AG09309 (cell line): ENCODE measurements at regions not wholly inside any gene's neighbourhood (a gene's known extent, or its start where the extent isn't known, plus 50 kb on each side); places are given as distances from the start of the nearest gene placed in this dataset.

Experiments
- DNase-seq: peaks from one replicate; pipeline ENCODE4 v3.0.0-alpha.2; 2010; ENCODE audit warnings: low read depth
- H3K4me3 ChIP-seq: 2 replicates; pipeline ENCODE4 v1.5.1; 2011; ENCODE audit warnings: mild to moderate bottlenecking, low read depth, low read length, moderate library complexity; ENCODE audit not compliant: control insufficient read depth
- TF ChIP-seq, protein P1 (sequence below): IDR thresholded peaks from 2 replicates; pipeline ENCODE4 v1.5.1; 2011; ENCODE audit warnings: mild to moderate bottlenecking, low read depth, low read length, inconsistent platforms; ENCODE audit not compliant: insufficient read depth, control insufficient read depth; ENCODE audit errors: missing control alignments

DNA sequence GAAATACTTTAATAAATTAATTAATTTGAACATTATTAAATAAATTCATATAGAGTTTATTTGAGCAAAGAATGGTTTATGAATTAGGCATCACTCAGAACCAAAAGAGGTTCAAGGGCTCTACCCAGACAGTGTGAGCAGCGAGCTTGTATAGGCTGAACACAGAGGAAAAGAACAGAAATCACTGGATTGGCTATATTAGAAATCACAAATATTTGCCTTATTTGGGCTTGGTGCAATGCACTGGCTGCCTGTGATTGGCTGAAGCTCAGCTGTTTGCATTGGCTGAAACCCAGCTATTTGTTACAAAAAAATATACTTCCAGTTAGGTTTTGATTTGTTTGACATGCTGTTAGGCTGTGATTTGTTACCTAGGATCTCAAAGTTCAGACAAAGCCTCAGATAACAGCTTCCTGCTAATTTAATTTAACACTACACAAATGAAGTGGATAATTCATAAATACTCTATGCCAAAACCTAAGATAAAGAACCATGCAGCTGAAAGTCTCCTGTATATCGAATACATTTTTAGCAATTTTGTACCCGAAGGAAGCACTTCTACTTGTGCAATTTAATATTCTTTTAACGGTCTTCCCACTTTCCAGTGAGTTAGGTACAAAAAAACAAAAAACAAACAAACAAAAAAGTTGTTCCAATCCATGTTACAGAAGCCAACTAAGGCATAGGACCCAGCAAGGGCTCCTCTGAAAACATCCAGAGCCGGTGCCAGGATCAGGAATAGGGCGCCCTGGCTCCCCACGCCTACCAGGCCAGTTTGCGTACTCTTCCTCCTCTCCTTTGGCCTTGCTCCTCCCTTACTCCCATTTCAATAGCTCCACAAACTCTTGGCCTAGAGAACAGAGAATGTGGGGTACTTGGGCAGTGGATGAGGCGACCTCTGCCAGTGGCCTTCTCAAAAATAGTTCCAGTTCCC, 179.1 kb downstream of the DUSP10 start:
- no peak for DNase-seq
- TF ChIP-seq, protein P1, sequence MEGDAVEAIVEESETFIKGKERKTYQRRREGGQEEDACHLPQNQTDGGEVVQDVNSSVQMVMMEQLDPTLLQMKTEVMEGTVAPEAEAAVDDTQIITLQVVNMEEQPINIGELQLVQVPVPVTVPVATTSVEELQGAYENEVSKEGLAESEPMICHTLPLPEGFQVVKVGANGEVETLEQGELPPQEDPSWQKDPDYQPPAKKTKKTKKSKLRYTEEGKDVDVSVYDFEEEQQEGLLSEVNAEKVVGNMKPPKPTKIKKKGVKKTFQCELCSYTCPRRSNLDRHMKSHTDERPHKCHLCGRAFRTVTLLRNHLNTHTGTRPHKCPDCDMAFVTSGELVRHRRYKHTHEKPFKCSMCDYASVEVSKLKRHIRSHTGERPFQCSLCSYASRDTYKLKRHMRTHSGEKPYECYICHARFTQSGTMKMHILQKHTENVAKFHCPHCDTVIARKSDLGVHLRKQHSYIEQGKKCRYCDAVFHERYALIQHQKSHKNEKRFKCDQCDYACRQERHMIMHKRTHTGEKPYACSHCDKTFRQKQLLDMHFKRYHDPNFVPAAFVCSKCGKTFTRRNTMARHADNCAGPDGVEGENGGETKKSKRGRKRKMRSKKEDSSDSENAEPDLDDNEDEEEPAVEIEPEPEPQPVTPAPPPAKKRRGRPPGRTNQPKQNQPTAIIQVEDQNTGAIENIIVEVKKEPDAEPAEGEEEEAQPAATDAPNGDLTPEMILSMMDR, result no peak
- no peak overlapping the region for H3K4me3 ChIP-seq

DNA sequence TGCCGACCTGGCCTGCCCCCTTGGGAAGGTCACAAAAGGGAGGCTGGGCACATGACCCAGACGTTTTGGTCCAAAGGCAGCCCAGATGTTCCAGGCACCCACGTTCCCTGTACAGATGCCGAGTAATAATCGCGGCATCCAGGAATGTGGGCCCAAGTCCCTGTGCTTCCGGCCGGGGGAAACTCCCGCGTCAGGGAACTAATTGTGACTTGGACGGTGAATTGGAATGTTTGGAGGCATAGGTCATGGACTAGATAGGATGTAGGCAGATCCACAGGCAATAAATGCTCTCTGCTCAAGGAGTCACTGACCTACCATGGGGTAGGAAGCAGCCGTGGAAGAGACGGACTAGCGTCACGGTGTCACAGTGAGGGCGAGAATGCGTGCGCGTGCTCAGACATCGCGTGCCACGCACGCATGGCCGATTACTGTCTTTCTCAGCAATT, 178.4 kb downstream of the DUSP10 start:
- TF ChIP-seq, protein P1, result no peak
- H3K4me3 ChIP-seq, result no peak overlapping the region
- DNase-seq, result no peak

DNA sequence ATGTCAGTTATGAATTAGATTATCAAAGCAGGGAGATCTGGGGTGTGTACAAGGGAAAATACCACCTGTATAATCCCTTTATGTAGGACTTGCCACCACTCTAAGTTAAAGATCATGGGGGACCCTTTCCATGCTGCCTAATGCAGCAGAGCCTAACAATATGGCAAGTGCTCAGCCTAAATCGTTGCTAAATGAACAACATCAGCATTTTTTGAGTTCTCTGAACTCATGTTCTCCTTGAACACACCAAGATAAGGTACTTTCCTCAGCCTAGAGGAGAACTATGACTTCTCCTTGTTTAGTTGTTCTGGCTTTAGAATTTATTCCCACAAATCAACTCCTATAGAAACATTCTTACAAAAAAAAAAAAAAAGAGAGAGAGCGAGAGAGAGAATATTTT, 177.0 kb downstream of the DUSP10 start:
- DNase-seq, result no peak
- no peak overlapping the region for H3K4me3 ChIP-seq
- TF ChIP-seq, protein P1, result no peak

DNA sequence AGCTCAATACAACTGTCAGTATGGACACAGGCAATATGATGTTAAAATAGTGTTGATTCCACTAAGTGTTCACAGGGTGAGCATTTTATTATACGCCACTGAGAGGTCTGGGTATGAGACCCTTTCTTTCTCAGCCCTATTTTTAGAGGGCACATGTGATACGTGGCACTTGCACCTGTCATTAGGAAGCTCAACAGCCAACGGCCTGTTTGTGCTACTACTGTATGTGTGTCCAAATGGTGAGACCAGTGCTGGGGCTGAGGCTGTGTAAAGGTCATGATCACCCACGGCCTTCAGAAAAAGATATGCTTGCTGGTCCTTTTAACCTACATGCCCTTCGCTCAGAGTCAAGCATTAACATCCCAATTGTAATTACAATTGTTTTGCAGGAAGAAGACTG, 176.2 kb downstream of the DUSP10 start:
- H3K4me3 ChIP-seq, result no peak overlapping the region
- TF ChIP-seq, protein P1, result no peak
- DNase-seq, result no peak

DNA sequence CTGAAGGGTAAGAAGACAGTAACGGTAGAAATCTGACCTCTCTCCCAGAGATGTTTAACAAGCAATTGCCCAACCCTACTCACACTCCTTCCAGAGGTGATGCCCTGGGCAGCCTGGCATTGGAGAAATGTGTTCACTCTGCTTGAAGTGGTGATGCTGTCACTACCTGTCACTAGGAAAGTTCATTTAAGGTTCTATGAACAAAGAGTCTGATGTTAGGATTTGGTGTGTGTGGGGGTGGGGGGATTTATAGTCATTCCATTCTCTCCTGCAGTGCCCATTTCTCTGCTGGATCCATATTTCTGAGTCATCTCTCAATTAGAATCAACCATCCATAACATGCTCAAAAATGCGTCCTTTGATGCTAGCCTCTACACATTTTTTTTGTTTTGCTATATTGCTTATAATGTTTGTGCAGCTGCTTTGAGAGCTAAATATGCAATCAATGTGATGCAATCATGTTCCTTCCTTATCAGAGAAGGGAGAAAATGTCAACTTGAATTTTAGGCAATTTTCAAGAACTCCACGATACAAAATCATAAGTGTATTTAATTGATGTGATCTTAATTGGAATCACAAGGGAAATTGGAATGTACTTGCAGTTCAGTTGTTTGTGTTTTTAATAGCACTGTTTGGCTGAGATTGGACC, 173.9 kb downstream of the DUSP10 start:
- DNase-seq, result no peak
- no peak overlapping the region for H3K4me3 ChIP-seq
- TF ChIP-seq, protein P1, result no peak

DNA sequence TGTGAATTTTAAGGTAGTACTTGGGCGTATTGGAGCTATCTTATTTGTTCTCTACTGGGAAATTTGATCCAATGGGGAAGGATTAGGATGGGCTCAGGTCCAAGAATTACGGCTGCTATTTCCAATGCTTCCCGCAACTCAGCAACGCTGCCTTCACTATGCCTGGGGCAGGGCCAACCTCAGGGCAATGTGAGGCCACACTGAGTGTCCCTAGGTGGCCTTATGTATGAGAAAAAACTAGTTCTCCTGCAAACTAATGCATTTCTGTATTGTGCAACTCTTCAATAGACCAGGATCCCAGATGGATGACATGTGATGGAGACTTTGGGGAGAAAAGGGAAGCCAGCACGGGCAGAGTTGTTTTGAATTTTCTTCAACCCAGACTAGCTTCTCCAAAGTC, 168.1 kb downstream of the DUSP10 start:
- TF ChIP-seq, protein P1, result no peak
- no peak overlapping the region for H3K4me3 ChIP-seq
- DNase-seq, result no peak
